Endothelial cell of umbilical vein (primary cell): ENCODE measurements at regions not wholly inside any gene's neighbourhood (a gene's known extent, or its start where the extent isn't known, plus 50 kb on each side); places are given as distances from the start of the nearest gene placed in this dataset.

Experiments used
- BruUV-seq: library from RNA; stranded (reverse); fragments of 400-500 nt; replicated peaks from 2 replicates; lab custom pipeline; 2021; lab: Mats Ljungman, UMichigan
- CTCF ChIA-PET: fragments of 300-600, 350-600 bp; sonication (Branson Sonifier 250); formaldehyde crosslinking; loops from one replicate; lab custom pipeline; 2021; ENCODE audit warnings: antibody characterized with exemption, inconsistent platforms; lab: Charles Lee
- POLR2A ChIA-PET: fragments of 300-600, 350-600 bp; sonication (Branson Sonifier 250); formaldehyde crosslinking; loops from one replicate; lab custom pipeline; 2021; ENCODE audit warnings: antibody characterized with exemption, inconsistent platforms; lab: Charles Lee
- DNase-seq: peaks from one replicate; pipeline ENCODE4 v3.0.0-alpha.2; 2011; ENCODE audit warnings: low read depth, low spot score
- FAIRE-seq: peaks from 2 replicates; lab custom pipeline; 2011; peaks lifted over from hg19 to GRCh38; lab: Jason Lieb, UNC
- H2AFZ ChIP-seq: 2 replicates; pipeline ENCODE4 v1.6.0; 2012; ENCODE audit warnings: low read depth, low read length, control low read depth, inconsistent platforms
- H3K27ac ChIP-seq: 2 replicates; pipeline ENCODE4 v1.5.1; 2011; ENCODE audit warnings: low read depth, mild to moderate bottlenecking, control low read depth, low read length, moderate library complexity; ENCODE audit not compliant: insufficient read depth
- H3K27me3 ChIP-seq, 2 experiments: 2 replicates each; pipeline versions ENCODE4 v1.6.0 to v1.6.1; 2011; ENCODE audit warnings: low read length in 2 of 2, mixed read lengths in 1 of 2; ENCODE audit not compliant: control insufficient read depth in 2 of 2, insufficient read depth in 2 of 2
- H3K36me3 ChIP-seq, 2 experiments: 2 replicates in 1 of 2; 3 replicates in 1 of 2; pipeline ENCODE4 v1.5.1; 2011; ENCODE audit warnings: low read length in 2 of 2, mild to moderate bottlenecking in 1 of 2, moderate library complexity in 1 of 2; ENCODE audit not compliant: control insufficient read depth in 2 of 2, insufficient read depth in 2 of 2; ENCODE audit errors: extremely low read depth in 1 of 2
- H3K4me1 ChIP-seq: 3 replicates; pipeline ENCODE4 v1.5.1; 2011; ENCODE audit warnings: mild to moderate bottlenecking, low read length; ENCODE audit not compliant: control insufficient read depth, insufficient read depth; ENCODE audit errors: extremely low read depth
- H3K4me2 ChIP-seq: 2 replicates; pipeline ENCODE4 v1.6.1; 2011; ENCODE audit warnings: low read length, control low read depth, mixed read lengths; ENCODE audit not compliant: insufficient read depth
- H3K4me3 ChIP-seq, 3 experiments: fragments of 200-600 bp in 1 of 3; sonication (generic), shearing (Covaris generic) in 1 of 3; replicated peaks in 1 of 3; 2 replicates each; pipeline ENCODE4 v1.5.1; 2011 to 2016; ENCODE audit warnings: control low read depth in 3 of 3, low read length in 3 of 3, mild to moderate bottlenecking in 2 of 3, inconsistent platforms in 1 of 3, low read depth in 1 of 3, moderate library complexity in 1 of 3; ENCODE audit not compliant: insufficient read depth in 1 of 3
- H3K79me2 ChIP-seq: 2 replicates; pipeline ENCODE4 v1.6.0; 2012; ENCODE audit warnings: low read length, inconsistent platforms; ENCODE audit not compliant: control insufficient read depth, insufficient read depth
- H3K9ac ChIP-seq: replicated peaks from 2 replicates; pipeline ENCODE3; 2011; ENCODE audit warnings: low read length, control low read depth; ENCODE audit not compliant: insufficient read depth; ENCODE audit errors: extremely low read depth
- H3K9me1 ChIP-seq: replicated peaks from 3 replicates; pipeline ENCODE4 v1.6.0; 2011; ENCODE audit warnings: mild to moderate bottlenecking, low read length; ENCODE audit not compliant: control insufficient read depth, insufficient read depth; ENCODE audit errors: extremely low read depth
- H3K9me3 ChIP-seq: replicated peaks from 2 replicates; pipeline ENCODE4 v1.5.1; 2012; ENCODE audit warnings: low read length, inconsistent platforms; ENCODE audit not compliant: control insufficient read depth, insufficient read depth
- H4K20me1 ChIP-seq: replicated peaks from 2 replicates; pipeline ENCODE3; 2011; ENCODE audit warnings: mild to moderate bottlenecking, low read length; ENCODE audit not compliant: control insufficient read depth, insufficient read depth; ENCODE audit errors: extremely low read depth
- CTCF ChIP-seq, 2 donors: IDR thresholded peaks; 1 replicate in 1 of 2; 2 replicates in 1 of 2; pipeline ENCODE4 v1.5.1; 2011; ENCODE audit warnings: low read length in 2 of 2, mild to moderate bottlenecking in 2 of 2, moderate library complexity in 2 of 2, control low read depth in 1 of 2, inconsistent platforms in 1 of 2, low read depth in 1 of 2; ENCODE audit not compliant: insufficient read depth in 1 of 2; ENCODE audit errors: extremely low read depth in 1 of 2
- EZH2 ChIP-seq: IDR thresholded peaks from 2 replicates; pipeline ENCODE4 v1.6.1; 2012; ENCODE audit warnings: borderline replicate concordance, low read depth, mild to moderate bottlenecking, moderate library complexity, low read length, inconsistent platforms; ENCODE audit not compliant: severe bottlenecking
- GATA2 ChIP-seq: IDR thresholded peaks from 2 replicates; pipeline ENCODE4 v1.7.0; 2011; ENCODE audit warnings: low read depth, mild to moderate bottlenecking, moderate library complexity, mixed read lengths, low read length; ENCODE audit not compliant: insufficient read length, insufficient read depth
- JUN ChIP-seq: IDR thresholded peaks from 2 replicates; pipeline ENCODE4 v1.6.1; 2011; ENCODE audit warnings: borderline replicate concordance, low read depth; ENCODE audit not compliant: insufficient read length, insufficient read depth
- MAX ChIP-seq: IDR thresholded peaks from 2 replicates; pipeline ENCODE4 v1.6.1; 2011; ENCODE audit not compliant: insufficient read depth, insufficient read length
- MYC ChIP-seq: IDR thresholded peaks from one replicate; pipeline ENCODE4 v1.6.1; 2011; ENCODE audit warnings: mild to moderate bottlenecking, low read depth, low read length
- POLR2A ChIP-seq: IDR thresholded peaks from 2 replicates; pipeline ENCODE4 v1.6.1; 2012; ENCODE audit warnings: low read depth, mild to moderate bottlenecking, control low read depth, low read length
- POLR2AphosphoS5 ChIP-seq: IDR thresholded peaks from 2 replicates; pipeline ENCODE4 v1.6.1; 2012; ENCODE audit warnings: low read depth, mild to moderate bottlenecking, control low read depth, low read length, moderate library complexity; ENCODE audit not compliant: insufficient read depth
- dilution Hi-C: fragments of 300-500 bp; cut with MboI; formaldehyde crosslinking; loops from one replicate; pipeline ENCODE4 v1.15.0; 2019; ENCODE audit warnings: low sequenced_read_pairs; ENCODE audit not compliant: extremely low pct_ligation_motif_present
- intact Hi-C: fragments of 100-400 bp; cut with micrococcal nuclease; formaldehyde crosslinking; loops from one replicate; pipeline ENCODE4 v1.10.0; 2022

GRCh38 chr6:55696501-55696900 lies 117.5 kb upstream of the HMGCLL1 start:
- CTCF ChIA-PET = interaction anchor here (1.2 kb wide), 1 partner anchor 79 kb away, joined by 3 read pairs; no protein-coding TSS in a partner anchor
- H2AFZ ChIP-seq = no peak overlapping the region

More at GRCh38 chr6:55696501-55696900, 117.5 kb upstream of the HMGCLL1 start:
- dilution Hi-C loops (no loop called here), intact Hi-C loops (no loop called here)
- no peaks in the 10 kb centered on the region for H3K27me3 ChIP-seq
- no peaks in the 10 kb centered on the region for H3K36me3 ChIP-seq
- H3K4me1 ChIP-seq = peaks cover 4% of the 10 kb centered on the region
- no peak overlapping the region for H3K27ac ChIP-seq
- no peak for DNase-seq
- H3K9me1 ChIP-seq = no peaks in the 10 kb centered on the region
- TF ChIP-seq EZH2 = no peak
- no peak for TF ChIP-seq MAX
- TF ChIP-seq MYC = no peak
- no peak for TF ChIP-seq CTCF (IDR thresholded peaks at IDR 0.05; ENCODE audit: extremely low read depth in 1 of 2, insufficient read depth in 1 of 2, low read depth in 1 of 2, low read length in 2 of 2)
- TF ChIP-seq JUN = no peak
- TF ChIP-seq POLR2A = no peak
- TF ChIP-seq POLR2AphosphoS5 = no peak
- TF ChIP-seq GATA2 = no peak
- BruUV-seq = no TSS peak
- no peak for FAIRE-seq
- H3K9me3 ChIP-seq = no peaks in the 10 kb centered on the region
- no peak overlapping the region for H3K9ac ChIP-seq
- no peaks in the 10 kb centered on the region for H4K20me1 ChIP-seq
- H3K79me2 ChIP-seq = no peaks in the 10 kb centered on the region
- H3K4me2 ChIP-seq = no peak overlapping the region
- POLR2A ChIA-PET = no interaction called here
- no peak overlapping the region for H3K4me3 ChIP-seq
